ENCODE measurements at regions not wholly inside any gene's neighbourhood (a gene's known extent, or its start where the extent isn't known, plus 50 kb on each side); places are given as distances from the start of the nearest gene placed in this dataset.

DNA sequence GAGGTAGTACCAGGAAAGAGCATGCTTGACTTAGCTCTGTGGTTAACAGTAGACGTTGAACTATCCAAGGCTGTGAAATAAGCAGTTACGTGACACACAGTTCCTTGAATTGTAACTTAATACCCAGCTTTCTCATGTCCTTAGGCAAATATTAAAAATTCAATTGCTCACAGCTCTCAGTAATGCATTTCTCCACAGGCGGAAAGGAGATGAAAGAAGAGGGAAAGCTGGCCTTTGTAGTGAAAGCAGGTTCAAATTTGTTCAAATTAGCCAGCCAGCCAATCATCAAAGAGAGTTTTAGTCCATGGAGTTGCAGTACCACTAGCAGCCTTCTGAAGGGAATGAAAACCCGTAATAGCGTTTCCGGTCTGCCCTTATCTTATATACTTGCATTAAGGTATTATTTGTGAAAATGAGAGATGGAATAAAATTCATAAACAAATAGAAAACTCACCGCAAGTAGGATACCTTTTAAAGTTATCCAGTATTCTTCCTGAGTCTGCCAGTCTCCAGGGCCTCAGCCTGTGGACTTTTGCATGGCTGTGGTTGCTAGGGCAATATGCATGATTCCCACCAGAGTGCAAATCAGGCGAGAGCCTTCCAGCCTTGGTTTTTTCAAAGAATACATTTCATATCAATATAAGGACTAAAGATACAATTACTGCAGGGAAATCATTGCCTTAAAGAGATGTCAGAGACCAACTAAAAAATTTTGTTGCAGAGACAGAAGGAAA is 795.5 kb downstream of the TNS3 start:
- Mint-ChIP-seq H3K27ac (ENCODE audit: unreplicated experiment) (peak overlapping the region; percentile 61), H3K4me1 (ENCODE audit: unreplicated experiment) (peaks cover 16% of the 10 kb centered on the region), H3K36me3 (ENCODE audit: unreplicated experiment) (no peaks in the 10 kb centered on the region), H3K4me3 (ENCODE audit: unreplicated experiment) (no peak overlapping the region), H3K27me3 (ENCODE audit: unreplicated experiment) (no peaks in the 10 kb centered on the region), H3K9me3 (ENCODE audit: unreplicated experiment) (peaks cover 4% of the 10 kb centered on the region)
- no peak for DNase-seq (ENCODE audit: extremely low spot score, unreplicated experiment)
- TF ChIP-seq, protein P1, sequence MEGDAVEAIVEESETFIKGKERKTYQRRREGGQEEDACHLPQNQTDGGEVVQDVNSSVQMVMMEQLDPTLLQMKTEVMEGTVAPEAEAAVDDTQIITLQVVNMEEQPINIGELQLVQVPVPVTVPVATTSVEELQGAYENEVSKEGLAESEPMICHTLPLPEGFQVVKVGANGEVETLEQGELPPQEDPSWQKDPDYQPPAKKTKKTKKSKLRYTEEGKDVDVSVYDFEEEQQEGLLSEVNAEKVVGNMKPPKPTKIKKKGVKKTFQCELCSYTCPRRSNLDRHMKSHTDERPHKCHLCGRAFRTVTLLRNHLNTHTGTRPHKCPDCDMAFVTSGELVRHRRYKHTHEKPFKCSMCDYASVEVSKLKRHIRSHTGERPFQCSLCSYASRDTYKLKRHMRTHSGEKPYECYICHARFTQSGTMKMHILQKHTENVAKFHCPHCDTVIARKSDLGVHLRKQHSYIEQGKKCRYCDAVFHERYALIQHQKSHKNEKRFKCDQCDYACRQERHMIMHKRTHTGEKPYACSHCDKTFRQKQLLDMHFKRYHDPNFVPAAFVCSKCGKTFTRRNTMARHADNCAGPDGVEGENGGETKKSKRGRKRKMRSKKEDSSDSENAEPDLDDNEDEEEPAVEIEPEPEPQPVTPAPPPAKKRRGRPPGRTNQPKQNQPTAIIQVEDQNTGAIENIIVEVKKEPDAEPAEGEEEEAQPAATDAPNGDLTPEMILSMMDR (IDR thresholded peaks at IDR 0.05) = peak; percentile 31

- no peak for DNase-seq (ENCODE audit: extremely low spot score, unreplicated experiment)
- Mint-ChIP-seq H3K36me3 (ENCODE audit: unreplicated experiment) (peaks cover 2% of the 10 kb centered on the region), H3K27ac (ENCODE audit: unreplicated experiment) (no peak overlapping the region), H3K4me1 (ENCODE audit: unreplicated experiment) (peaks cover 14% of the 10 kb centered on the region), H3K4me3 (ENCODE audit: unreplicated experiment) (no peak overlapping the region), H3K9me3 (ENCODE audit: unreplicated experiment) (peaks cover 9% of the 10 kb centered on the region), H3K27me3 (ENCODE audit: unreplicated experiment) (no peaks in the 10 kb centered on the region)
- TF ChIP-seq, protein P1 (IDR thresholded peaks at IDR 0.05) = no peak
These were observed 797.2 kb downstream of the TNS3 start for GRCh38 chr7:46784732-46785131.

DNA sequence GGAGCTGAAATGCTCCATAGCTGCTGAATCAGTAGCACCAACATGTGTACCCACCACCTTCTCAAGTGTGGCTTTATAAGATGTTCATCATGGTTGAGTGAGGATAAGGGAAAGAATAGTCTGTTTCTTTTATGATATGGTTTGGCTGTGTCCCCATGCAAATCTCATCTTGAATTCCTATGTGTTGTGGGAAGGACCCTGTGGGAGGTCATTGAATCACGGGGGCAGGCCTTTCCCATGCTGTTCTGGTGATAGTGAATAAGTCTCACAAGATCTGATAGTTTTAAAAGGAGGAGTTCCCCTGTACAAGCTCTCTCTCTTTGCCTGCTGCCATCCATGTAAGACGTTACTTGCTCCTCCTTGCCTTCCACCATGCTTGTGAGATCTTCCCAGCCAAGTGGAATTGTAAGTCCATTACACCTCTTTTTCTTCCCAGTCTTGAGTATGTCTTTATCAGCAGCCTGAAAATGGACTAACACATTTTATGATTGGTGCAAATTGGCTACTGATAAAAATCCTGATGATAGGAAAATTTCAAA is 799.9 kb downstream of the TNS3 start:
- DNase-seq (ENCODE audit: extremely low spot score, unreplicated experiment) = no peak
- Mint-ChIP-seq H3K27ac (ENCODE audit: unreplicated experiment) (no peak overlapping the region), H3K9me3 (ENCODE audit: unreplicated experiment) (peaks cover 21% of the 10 kb centered on the region), H3K36me3 (ENCODE audit: unreplicated experiment) (peaks cover 4% of the 10 kb centered on the region), H3K4me1 (ENCODE audit: unreplicated experiment) (peaks cover 11% of the 10 kb centered on the region), H3K27me3 (ENCODE audit: unreplicated experiment) (no peaks in the 10 kb centered on the region), H3K4me3 (ENCODE audit: unreplicated experiment) (no peak overlapping the region)
- TF ChIP-seq, protein P1 (IDR thresholded peaks at IDR 0.05) = no peak

DNA sequence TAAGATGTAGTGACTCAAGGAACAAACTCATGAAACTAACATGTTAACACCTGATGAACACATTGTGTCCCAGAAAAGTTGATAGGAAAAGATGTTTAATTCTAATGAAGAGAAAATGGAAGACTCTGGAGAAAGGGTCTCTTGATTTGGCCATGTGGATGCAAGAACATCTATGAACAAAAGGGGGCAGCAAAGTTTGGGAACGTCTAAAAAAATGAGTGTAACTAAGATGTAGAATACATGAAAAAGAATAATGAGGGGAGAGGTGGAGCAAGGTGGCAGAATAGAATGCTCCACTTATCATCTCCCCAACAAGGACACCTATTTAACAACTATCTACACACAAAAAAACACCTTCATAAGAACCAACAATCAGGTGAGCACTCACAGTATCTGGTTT is 805.1 kb downstream of the TNS3 start:
- no peaks in the 10 kb centered on the region for H3K27me3 Mint-ChIP-seq (ENCODE audit: unreplicated experiment)
- no peak for DNase-seq (ENCODE audit: extremely low spot score, unreplicated experiment)
- no peak overlapping the region for H3K4me3 Mint-ChIP-seq (ENCODE audit: unreplicated experiment)

DNA sequence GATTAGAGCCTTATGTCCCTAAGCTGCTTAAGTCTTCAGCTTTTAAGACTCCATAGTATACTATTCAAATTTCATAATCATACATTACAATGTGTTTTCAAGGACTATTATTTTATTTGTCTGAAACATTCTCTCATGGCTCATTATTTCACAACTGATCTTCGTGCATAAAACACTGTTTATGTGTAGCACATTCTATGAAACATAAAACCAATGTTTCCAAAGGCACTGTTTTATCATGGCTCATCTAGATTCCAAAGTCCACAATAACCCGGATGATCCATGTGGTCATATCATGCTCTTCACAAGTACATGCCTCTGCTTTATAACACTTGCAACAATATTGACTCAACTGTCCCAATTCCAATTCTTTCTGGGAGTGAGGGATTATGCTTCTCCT is 806.1 kb downstream of the TNS3 start:
- Mint-ChIP-seq H3K9me3 (ENCODE audit: unreplicated experiment) (peaks cover 17% of the 10 kb centered on the region), H3K4me3 (ENCODE audit: unreplicated experiment) (no peak overlapping the region), H3K4me1 (ENCODE audit: unreplicated experiment) (peaks cover 10% of the 10 kb centered on the region), H3K27me3 (ENCODE audit: unreplicated experiment) (no peaks in the 10 kb centered on the region), H3K27ac (ENCODE audit: unreplicated experiment) (no peak overlapping the region), H3K36me3 (ENCODE audit: unreplicated experiment) (peaks cover 4% of the 10 kb centered on the region)
- TF ChIP-seq, protein P1 (IDR thresholded peaks at IDR 0.05) = no peak
- no peak for DNase-seq (ENCODE audit: extremely low spot score, unreplicated experiment)

More for the DNA sequence above, 805.1 kb downstream of the TNS3 start:
- Mint-ChIP-seq H3K36me3 (ENCODE audit: unreplicated experiment) (peaks cover 4% of the 10 kb centered on the region), H3K27ac (ENCODE audit: unreplicated experiment) (no peak overlapping the region), H3K9me3 (ENCODE audit: unreplicated experiment) (peaks cover 17% of the 10 kb centered on the region), H3K4me1 (ENCODE audit: unreplicated experiment) (peaks cover 10% of the 10 kb centered on the region)
- TF ChIP-seq, protein P1 (IDR thresholded peaks at IDR 0.05) = peak; percentile 57
